GM15510 (cell line): ENCODE measurements at regions not wholly inside any gene's neighbourhood (a gene's known extent, or its start where the extent isn't known, plus 50 kb on each side); places are given as distances from the start of the nearest gene placed in this dataset.

Experiments
- POLR2A ChIP-seq: IDR thresholded peaks from 3 replicates; pipeline ENCODE4 v1.6.1; 2011; ENCODE audit warnings: borderline replicate concordance; ENCODE audit not compliant: insufficient read length; ENCODE audit errors: extremely low read depth

- no peak for TF ChIP-seq POLR2A
Measured at GRCh38 chr7:66539902-66540375, 88.7 kb upstream of the KCTD7 start.

GRCh38 chr7:66542049-66542448, 86.6 kb upstream of the KCTD7 start:
- TF ChIP-seq POLR2A: no peak

GRCh38 chr7:66542528-66543269, 86.0 kb upstream of the KCTD7 start:
- no peak for TF ChIP-seq POLR2A

DNA sequence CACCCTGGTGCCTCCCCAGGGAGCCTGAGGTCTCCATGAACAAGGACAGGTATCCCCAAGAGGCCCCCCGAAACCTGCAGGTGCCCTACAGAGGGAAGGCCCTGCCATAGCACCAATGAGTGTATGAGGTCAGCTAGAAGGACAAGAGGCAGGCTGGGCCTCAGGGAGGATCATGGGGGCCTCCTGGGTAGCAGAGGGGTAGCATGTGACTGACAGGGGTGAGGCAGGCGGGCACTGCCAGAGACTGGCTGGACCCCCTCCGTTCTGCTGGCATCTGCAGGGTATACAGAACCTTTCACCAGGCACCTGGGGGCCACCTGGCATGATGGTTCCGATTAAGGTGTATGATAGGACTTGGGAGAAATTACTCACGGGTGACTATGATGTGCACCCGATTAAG, 79.2 kb upstream of the KCTD7 start:
- TF ChIP-seq POLR2A: no peak

DNA sequence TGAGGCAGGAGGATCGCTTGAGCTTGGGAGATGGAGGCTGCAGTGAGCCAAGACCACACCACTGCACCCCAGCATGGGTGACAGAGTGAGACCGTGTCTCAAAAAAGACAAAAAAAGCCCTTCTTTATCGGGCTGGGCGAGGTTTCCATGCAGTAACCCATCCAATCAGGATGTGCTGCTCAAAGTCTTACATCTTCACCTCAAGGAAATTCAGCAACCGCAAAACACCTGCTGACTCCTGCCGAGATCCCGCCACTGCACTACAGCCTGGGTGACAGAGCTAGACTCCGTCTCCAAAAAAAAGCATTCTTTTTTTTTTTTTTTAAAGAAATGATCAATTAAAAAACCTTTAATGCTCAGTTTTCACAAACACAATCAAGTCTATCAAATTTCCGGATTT, 75.7 kb upstream of the KCTD7 start:
- no peak for TF ChIP-seq POLR2A

- TF ChIP-seq POLR2A: no peak
Measured at GRCh38 chr7:66556177-66556548, 72.5 kb upstream of the KCTD7 start.

GRCh38 chr7:66556549-66557213, 72.0 kb upstream of the KCTD7 start:
- TF ChIP-seq POLR2A: no peak

GRCh38 chr7:66557214-66558200, 71.2 kb upstream of the KCTD7 start:
- no peak for TF ChIP-seq POLR2A

GRCh38 chr7:66558201-66558641, 70.5 kb upstream of the KCTD7 start:
- no peak for TF ChIP-seq POLR2A

DNA sequence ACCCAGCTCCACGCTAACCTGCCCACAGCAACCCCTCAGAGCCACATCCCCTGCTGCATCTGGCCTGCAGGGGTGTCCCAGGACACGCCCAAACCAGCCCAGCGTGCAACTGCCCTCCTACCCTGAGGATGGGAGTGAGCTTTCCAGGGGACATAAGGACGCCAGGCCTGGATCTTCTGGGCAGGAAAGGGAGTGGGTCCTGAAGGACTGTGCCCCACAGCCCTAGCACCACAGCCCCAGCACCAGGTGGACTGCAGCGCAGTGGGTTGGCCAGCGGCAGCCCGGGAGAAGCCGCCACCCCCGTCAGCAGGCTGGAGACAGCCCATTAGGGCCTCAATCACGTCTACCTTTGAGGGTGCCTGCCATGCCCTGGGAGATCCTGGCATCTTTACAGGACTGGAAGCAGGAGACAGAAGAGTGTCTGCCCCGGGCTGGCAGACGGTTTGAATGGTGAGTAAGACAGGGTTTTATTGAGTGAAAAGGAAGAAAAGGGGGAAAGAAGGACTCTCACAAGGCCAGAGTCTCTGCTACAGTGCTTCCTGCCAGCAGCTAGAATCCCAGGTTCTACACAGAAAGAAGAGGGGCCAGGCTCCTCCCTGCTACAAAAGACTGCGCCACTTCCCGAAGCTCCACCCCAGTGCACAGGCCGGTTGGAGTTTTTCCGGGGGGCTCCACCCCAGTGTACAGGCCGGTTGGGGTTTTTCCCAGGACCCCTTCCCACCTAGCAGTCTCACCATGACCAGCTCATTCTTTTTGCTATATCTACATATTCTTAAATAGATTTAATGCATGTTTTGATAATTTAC, 69.8 kb upstream of the KCTD7 start:
- TF ChIP-seq POLR2A: no peak

DNA sequence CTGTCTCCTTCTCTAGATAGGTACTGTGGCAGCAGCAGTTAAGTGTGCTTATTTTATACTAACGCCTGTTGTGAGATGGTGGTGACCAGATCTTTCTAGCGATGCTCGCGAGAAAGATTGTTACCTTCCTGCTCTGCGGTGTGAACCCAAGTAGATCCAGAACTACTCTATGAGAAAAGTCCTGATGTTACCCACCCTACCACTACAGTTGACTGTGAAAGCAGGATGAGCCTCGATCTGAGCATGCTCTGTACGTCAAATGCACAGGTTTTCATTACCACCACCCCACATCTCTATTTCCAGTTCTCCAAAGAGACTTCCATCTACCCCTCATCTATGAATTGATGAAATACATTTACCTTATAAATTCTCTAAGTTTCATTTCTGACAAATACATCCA, 64.6 kb upstream of the KCTD7 start:
- TF ChIP-seq POLR2A: no peak

GRCh38 chr7:66571568-66571967, 57.1 kb upstream of the KCTD7 start:
- TF ChIP-seq POLR2A: no peak

- TF ChIP-seq POLR2A: no peak
Measured at GRCh38 chr7:66575398-66575797, 53.3 kb upstream of the KCTD7 start.

GRCh38 chr7:66576646-66577045, 52.0 kb upstream of the KCTD7 start:
- no peak for TF ChIP-seq POLR2A
